CD8-positive, alpha-beta memory T cell (primary cell): ENCODE measurements at regions not wholly inside any gene's neighbourhood (a gene's known extent, or its start where the extent isn't known, plus 50 kb on each side); places are given as distances from the start of the nearest gene placed in this dataset.

ENCODE experiments used
- CTCF ChIA-PET: fragments of 350-600 bp; sonication (Branson Sonifier 250); formaldehyde crosslinking; loops from one replicate; lab custom pipeline; 2021; ENCODE audit warnings: antibody characterized with exemption; lab: Charles Lee
- POLR2A ChIA-PET: fragments of 350-600 bp; sonication (Branson Sonifier 250); formaldehyde crosslinking; loops from one replicate; lab custom pipeline; 2021; ENCODE audit warnings: antibody characterized with exemption; lab: Charles Lee
- DNase-seq, 5 donors: peaks; one replicate each; pipeline versions ENCODE4 v3.0.0 to v3.0.0-alpha.2; 2020 to 2022; ENCODE audit warnings: mixed read lengths in 1 of 5
- H3K27ac ChIP-seq: one replicate; pipeline ENCODE4 v1.7.0; 2013; ENCODE audit warnings: low read depth, mild to moderate bottlenecking, low read length, moderate library complexity
- H3K27me3 ChIP-seq: 2 replicates; pipeline ENCODE4 v1.7.0; 2013; ENCODE audit warnings: low read length, mild to moderate bottlenecking; ENCODE audit not compliant: insufficient read depth, poor library complexity, severe bottlenecking
- H3K36me3 ChIP-seq: 2 replicates; pipeline ENCODE4 v1.7.0; 2013; ENCODE audit warnings: mild to moderate bottlenecking, low read length, moderate library complexity; ENCODE audit not compliant: insufficient read depth
- H3K4me1 ChIP-seq: 2 replicates; pipeline ENCODE4 v1.7.0; 2013; ENCODE audit warnings: mild to moderate bottlenecking, low read length, moderate library complexity; ENCODE audit not compliant: insufficient read depth
- H3K4me3 ChIP-seq: 2 replicates; pipeline ENCODE4 v1.7.0; 2013; ENCODE audit warnings: mild to moderate bottlenecking, low read length
- H3K9me3 ChIP-seq: 2 replicates; pipeline ENCODE4 v1.7.0; 2013; ENCODE audit warnings: mild to moderate bottlenecking, low read length
- H3K27ac Mint-ChIP-seq, 8 donors: one replicate each; pipeline ENCODE4 v1.8.0; 2020 to 2021; ENCODE audit warnings: mixed read lengths in 8 of 8, mild to moderate bottlenecking in 6 of 8, inconsistent platforms in 3 of 8, moderate library complexity in 3 of 8
- H3K27me3 Mint-ChIP-seq, 2 donors: one replicate each; pipeline ENCODE4 v1.8.0; 2020 to 2021; ENCODE audit warnings: mixed read lengths in 2 of 2, mild to moderate bottlenecking in 1 of 2, moderate library complexity in 1 of 2
- H3K36me3 Mint-ChIP-seq, 3 donors: one replicate each; pipeline ENCODE4 v1.8.0; 2020 to 2021; ENCODE audit warnings: mixed read lengths in 3 of 3, inconsistent platforms in 1 of 3, mild to moderate bottlenecking in 1 of 3
- H3K4me1 Mint-ChIP-seq, 3 donors: one replicate each; pipeline ENCODE4 v1.8.0; 2020 to 2021; ENCODE audit warnings: mixed read lengths in 3 of 3, inconsistent platforms in 1 of 3, mild to moderate bottlenecking in 1 of 3
- H3K4me3 Mint-ChIP-seq, 7 donors: one replicate each; pipeline ENCODE4 v1.8.0; 2020 to 2021; ENCODE audit warnings: mixed read lengths in 7 of 7, mild to moderate bottlenecking in 6 of 7, moderate library complexity in 4 of 7, inconsistent platforms in 2 of 7
- H3K9me3 Mint-ChIP-seq, 5 donors: one replicate each; pipeline ENCODE4 v1.8.0; 2020 to 2022; ENCODE audit warnings: mixed read lengths in 5 of 5, mild to moderate bottlenecking in 3 of 5, moderate library complexity in 2 of 5, inconsistent platforms in 1 of 5

DNA sequence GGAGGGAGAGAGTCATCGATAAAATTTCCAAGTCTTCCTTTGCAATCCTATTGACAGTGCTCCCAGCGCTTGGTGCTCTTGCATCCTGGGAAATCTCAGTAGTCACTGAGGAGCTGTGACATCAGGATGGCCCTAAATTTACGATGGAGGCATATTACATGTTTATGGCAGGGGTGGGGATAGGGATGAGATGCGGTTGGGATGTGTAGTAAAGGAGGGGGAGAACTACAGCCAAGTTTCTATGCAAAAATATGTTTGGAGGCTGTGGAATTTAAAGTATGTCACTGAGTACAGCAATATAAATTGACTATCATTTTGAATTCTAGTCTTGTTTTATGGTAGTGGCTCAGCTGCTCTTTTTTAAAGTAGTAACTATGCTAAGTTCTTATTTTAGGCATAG lies 544.9 kb downstream of the PKHD1 start:
- no peaks in the 10 kb centered on the region for H3K9me3 ChIP-seq
- no peak overlapping the region for H3K27ac Mint-ChIP-seq
- H3K27me3 Mint-ChIP-seq, result peaks cover 0 to 2% of the 10 kb centered on the region in 2 donors
- peaks cover 0 to 6% (median 2%) of the 10 kb centered on the region in 5 donors for H3K9me3 Mint-ChIP-seq
- ChIA-PET POLR2A (no interaction called here), CTCF (no interaction called here)
- H3K4me1 Mint-ChIP-seq, result no peaks in the 10 kb centered on the region
- no peak for DNase-seq
- no peaks in the 10 kb centered on the region for H3K36me3 ChIP-seq
- no peak overlapping the region for H3K4me3 Mint-ChIP-seq
- H3K36me3 Mint-ChIP-seq, result no peaks in the 10 kb centered on the region
- no peak overlapping the region for H3K4me3 ChIP-seq
- no peak overlapping the region for H3K27ac ChIP-seq
- H3K4me1 ChIP-seq, result no peaks in the 10 kb centered on the region
- H3K27me3 ChIP-seq, result no peaks in the 10 kb centered on the region

DNA sequence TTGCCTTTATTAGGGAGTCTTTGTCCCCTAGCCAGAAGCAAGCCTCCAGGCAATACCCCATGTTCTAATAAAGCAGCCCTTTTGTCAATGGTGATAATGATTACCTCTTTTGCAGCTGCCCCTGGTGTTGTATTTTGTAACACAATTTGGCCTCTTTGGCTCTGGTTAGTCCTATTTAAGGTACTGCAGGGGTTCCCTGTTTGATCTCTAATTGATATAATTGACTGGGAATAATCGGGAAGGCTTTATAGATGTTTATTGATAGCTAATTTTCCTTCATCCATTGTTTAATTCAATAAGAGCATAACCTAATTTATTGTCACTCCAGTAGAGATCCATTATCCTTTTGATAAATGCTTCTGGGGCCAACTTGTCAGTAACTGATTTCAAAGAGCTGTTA lies 537.2 kb downstream of the PKHD1 start:
- H3K9me3 ChIP-seq, result no peaks in the 10 kb centered on the region
- no peak overlapping the region for H3K4me3 ChIP-seq
- Mint-ChIP-seq H3K4me1 (no peaks in the 10 kb centered on the region), H3K9me3 (peaks cover 0 to 9% (median 5%) of the 10 kb centered on the region in 5 donors), H3K27me3 (no peaks in the 10 kb centered on the region), H3K36me3 (no peaks in the 10 kb centered on the region), H3K4me3 (peak overlapping the region in 1 of 7 donors; percentile 44), H3K27ac (no peak overlapping the region)
- ChIA-PET POLR2A (no interaction called here), CTCF (no interaction called here)
- no peaks in the 10 kb centered on the region for H3K27me3 ChIP-seq
- no peak for DNase-seq
- no peaks in the 10 kb centered on the region for H3K36me3 ChIP-seq
- no peaks in the 10 kb centered on the region for H3K4me1 ChIP-seq
- H3K27ac ChIP-seq, result no peak overlapping the region

DNA sequence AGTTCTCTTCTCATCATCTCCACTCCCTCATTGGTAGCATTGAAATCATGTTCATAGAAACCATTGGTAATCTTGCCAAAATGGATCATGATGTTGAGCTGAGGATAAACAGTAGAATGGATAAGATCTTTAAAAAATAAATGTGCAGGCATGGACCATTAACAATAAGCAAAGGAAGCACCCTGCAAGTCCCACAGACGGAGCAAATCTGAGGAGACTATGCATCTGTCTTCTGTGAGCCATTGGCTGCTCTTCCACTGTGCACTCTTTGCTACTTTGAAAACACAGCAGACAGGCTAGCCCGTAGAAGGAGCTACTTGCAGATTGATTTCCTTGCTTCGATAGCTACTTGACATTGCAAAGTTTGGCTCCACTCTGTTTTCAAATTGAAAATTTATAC lies 535.0 kb downstream of the PKHD1 start:
- Histone ChIP-seq H3K36me3 (no peaks in the 10 kb centered on the region), H3K27me3 (no peaks in the 10 kb centered on the region), H3K4me3 (no peak overlapping the region), H3K27ac (no peak overlapping the region), H3K4me1 (no peaks in the 10 kb centered on the region), H3K9me3 (no peaks in the 10 kb centered on the region)
- no peak overlapping the region for H3K4me3 Mint-ChIP-seq
- no peak for DNase-seq
- no peaks in the 10 kb centered on the region for H3K27me3 Mint-ChIP-seq
- POLR2A ChIA-PET, result no interaction called here
- CTCF ChIA-PET, result no interaction called here
- no peaks in the 10 kb centered on the region for H3K4me1 Mint-ChIP-seq
- no peaks in the 10 kb centered on the region for H3K36me3 Mint-ChIP-seq
- no peak overlapping the region for H3K27ac Mint-ChIP-seq
- H3K9me3 Mint-ChIP-seq, result peaks cover 0 to 9% (median 5%) of the 10 kb centered on the region in 5 donors

DNA sequence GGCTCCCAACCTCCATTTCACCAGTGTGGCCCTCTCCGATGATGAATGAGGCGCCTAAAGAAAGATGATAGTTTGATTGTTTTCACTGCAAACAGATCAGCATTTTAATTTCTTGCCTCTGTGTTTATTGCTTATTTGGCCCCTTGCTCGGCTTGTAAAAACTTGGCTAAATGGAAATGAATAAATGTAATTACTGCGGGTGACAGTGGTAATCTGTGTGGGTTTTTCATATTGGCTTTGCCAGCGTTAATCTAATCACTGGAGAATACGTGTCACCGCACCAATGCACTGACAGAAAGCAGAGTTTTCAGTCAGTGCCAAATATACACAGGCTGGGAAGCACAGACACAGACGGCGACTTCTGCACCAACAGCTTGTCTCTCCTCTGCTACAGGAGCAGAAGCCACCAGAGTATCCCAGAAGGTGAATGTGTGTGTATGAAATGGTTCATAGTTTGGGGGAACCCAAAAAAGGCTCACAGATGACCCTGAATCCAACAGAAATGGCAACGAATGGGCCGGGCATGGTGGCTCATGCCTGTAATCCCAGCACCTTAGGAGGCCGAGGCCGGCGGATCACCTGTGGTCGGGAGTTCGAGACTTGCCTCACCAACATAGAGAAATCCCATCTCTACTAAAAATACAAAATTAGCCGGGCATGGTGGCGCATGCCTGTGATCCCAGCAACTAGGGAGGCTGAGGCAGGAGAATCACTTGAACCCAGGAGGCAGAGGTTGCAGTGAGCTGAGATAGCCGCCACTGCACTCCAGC lies 534.0 kb downstream of the PKHD1 start:
- Histone ChIP-seq H3K4me1 (no peaks in the 10 kb centered on the region), H3K4me3 (no peak overlapping the region), H3K9me3 (no peaks in the 10 kb centered on the region), H3K36me3 (no peaks in the 10 kb centered on the region), H3K27me3 (no peaks in the 10 kb centered on the region), H3K27ac (no peak overlapping the region)
- no peak overlapping the region for H3K27ac Mint-ChIP-seq
- H3K4me1 Mint-ChIP-seq, result no peaks in the 10 kb centered on the region
- POLR2A ChIA-PET, result no interaction called here
- no peaks in the 10 kb centered on the region for H3K36me3 Mint-ChIP-seq
- H3K4me3 Mint-ChIP-seq, result no peak overlapping the region
- H3K27me3 Mint-ChIP-seq, result no peaks in the 10 kb centered on the region
- DNase-seq, result no peak
- CTCF ChIA-PET, result no interaction called here
- peaks cover 0 to 7% (median 2%) of the 10 kb centered on the region in 5 donors for H3K9me3 Mint-ChIP-seq

DNA sequence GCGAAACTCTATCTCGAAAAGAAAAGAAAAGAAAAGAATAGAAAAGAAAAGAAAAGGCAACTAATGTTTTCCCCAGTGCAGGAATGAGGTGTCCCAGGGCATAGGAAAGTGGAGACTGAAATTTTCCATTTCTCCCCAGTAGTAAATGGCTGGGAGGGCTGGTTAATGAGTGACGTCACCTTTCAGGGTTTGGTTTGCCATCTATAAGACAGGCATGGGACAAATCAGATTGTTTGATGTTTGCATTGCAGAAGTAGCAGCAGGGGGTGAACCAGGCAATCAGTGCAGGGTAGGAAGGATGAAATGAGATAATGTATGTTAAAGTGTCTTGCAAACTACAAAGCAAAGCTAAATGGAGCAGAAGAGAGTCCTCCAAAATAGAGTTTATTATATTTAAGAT lies 533.4 kb downstream of the PKHD1 start:
- Mint-ChIP-seq H3K36me3 (no peaks in the 10 kb centered on the region), H3K4me1 (no peaks in the 10 kb centered on the region), H3K4me3 (no peak overlapping the region), H3K27me3 (no peaks in the 10 kb centered on the region), H3K27ac (no peak overlapping the region), H3K9me3 (peaks cover 0 to 7% (median 2%) of the 10 kb centered on the region in 5 donors)
- no peaks in the 10 kb centered on the region for H3K27me3 ChIP-seq
- H3K36me3 ChIP-seq, result no peaks in the 10 kb centered on the region
- no peak overlapping the region for H3K4me3 ChIP-seq
- POLR2A ChIA-PET, result no interaction called here
- no peaks in the 10 kb centered on the region for H3K4me1 ChIP-seq
- CTCF ChIA-PET, result no interaction called here
- H3K27ac ChIP-seq, result no peak overlapping the region
- DNase-seq, result no peak
- H3K9me3 ChIP-seq, result no peaks in the 10 kb centered on the region

DNA sequence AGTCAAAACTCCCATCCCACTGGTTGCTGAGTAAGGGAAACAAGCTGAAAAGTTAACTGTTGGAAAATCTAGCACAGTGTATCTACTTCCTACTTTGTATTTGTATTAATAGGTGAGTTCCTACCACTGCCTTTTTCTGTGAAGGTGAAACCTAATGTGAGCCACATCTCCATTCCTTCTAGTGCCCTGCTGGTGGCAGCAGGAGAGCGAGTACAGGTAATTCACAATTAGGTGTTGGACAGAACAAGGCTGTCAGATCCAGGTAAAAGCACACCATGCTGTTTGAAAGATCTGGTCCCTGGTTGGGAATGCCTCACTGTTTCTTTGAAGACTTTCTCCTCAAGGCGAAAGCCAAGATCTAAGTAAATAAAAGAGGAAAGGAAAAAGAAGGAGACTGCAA lies 528.4 kb downstream of the PKHD1 start:
- ChIA-PET CTCF (no interaction called here), POLR2A (no interaction called here)

DNA sequence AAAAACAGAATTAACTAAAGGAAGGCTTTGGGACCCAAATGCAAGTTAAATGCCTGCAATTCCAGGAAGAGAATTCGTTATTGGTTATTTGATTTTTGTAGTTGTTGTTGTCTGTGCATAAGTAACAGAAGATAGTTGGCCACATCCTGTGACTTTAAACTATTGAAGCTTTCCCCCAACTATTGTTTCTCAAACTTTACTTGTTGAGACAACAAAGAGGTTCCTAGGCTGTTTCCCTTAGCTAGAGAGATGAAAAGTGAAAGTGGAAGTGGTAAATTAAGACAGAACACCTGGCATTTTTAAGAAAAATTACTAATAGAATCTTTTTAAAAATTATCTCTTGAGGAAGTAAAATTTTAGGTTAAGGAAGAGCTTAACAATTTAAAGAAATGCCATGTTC lies 525.2 kb downstream of the PKHD1 start:
- H3K27me3 ChIP-seq, result no peaks in the 10 kb centered on the region
- H3K4me1 Mint-ChIP-seq, result no peaks in the 10 kb centered on the region
- H3K4me1 ChIP-seq, result no peaks in the 10 kb centered on the region
- H3K36me3 Mint-ChIP-seq, result no peaks in the 10 kb centered on the region
- no peaks in the 10 kb centered on the region for H3K27me3 Mint-ChIP-seq
- no peak overlapping the region for H3K27ac ChIP-seq
- H3K4me3 Mint-ChIP-seq, result no peak overlapping the region
- H3K4me3 ChIP-seq, result no peak overlapping the region
- no peaks in the 10 kb centered on the region for H3K36me3 ChIP-seq
- POLR2A ChIA-PET, result no interaction called here
- H3K9me3 ChIP-seq, result no peaks in the 10 kb centered on the region
- CTCF ChIA-PET, result no interaction called here
- peaks cover 0 to 7% (median 0%) of the 10 kb centered on the region in 5 donors for H3K9me3 Mint-ChIP-seq
- no peak for DNase-seq
- no peak overlapping the region for H3K27ac Mint-ChIP-seq

More for the DNA sequence above, 528.4 kb downstream of the PKHD1 start:
- Mint-ChIP-seq H3K4me3 (no peak overlapping the region), H3K36me3 (no peaks in the 10 kb centered on the region), H3K27me3 (no peaks in the 10 kb centered on the region), H3K9me3 (peaks cover 0 to 3% (median 0%) of the 10 kb centered on the region in 5 donors), H3K4me1 (no peaks in the 10 kb centered on the region), H3K27ac (no peak overlapping the region)
- H3K4me1 ChIP-seq, result no peaks in the 10 kb centered on the region
- no peak overlapping the region for H3K27ac ChIP-seq
- H3K4me3 ChIP-seq, result no peak overlapping the region
- DNase-seq, result no peak
- no peaks in the 10 kb centered on the region for H3K27me3 ChIP-seq
- no peaks in the 10 kb centered on the region for H3K9me3 ChIP-seq
- no peaks in the 10 kb centered on the region for H3K36me3 ChIP-seq
